ENCODE measurements at regions not wholly inside any gene's neighbourhood (a gene's known extent, or its start where the extent isn't known, plus 50 kb on each side); places are given as distances from the start of the nearest gene placed in this dataset.

- TF ChIP-seq CTCF (IDR thresholded peaks at IDR 0.05), result no peak
- TF ChIP-seq POLR2A (IDR thresholded peaks at IDR 0.05), result no peak
Measured at GRCh38 chr11:80778941-80779340, 1338.1 kb upstream of the TENM4 start.
